Uterus (tissue), 3 donors: ENCODE measurements at regions not wholly inside any gene's neighbourhood (a gene's known extent, or its start where the extent isn't known, plus 50 kb on each side); places are given as distances from the start of the nearest gene placed in this dataset.

Experiments
- DNase-seq, 2 donors: peaks; one replicate each; pipeline ENCODE4 v3.0.0-alpha.2; 2019 to 2020
- H3K27ac ChIP-seq, 2 donors: fragments of 200-600 bp; sonication (generic); 1 replicate in 1 of 2; 2 replicates in 1 of 2; pipeline ENCODE4 v1.5.1; 2016 to 2018
- H3K27me3 ChIP-seq, 2 donors: fragments of 200-600 bp; sonication (generic); one replicate each; pipeline ENCODE4 v1.5.1; 2018 to 2019; ENCODE audit warnings: control low read depth in 1 of 2
- H3K36me3 ChIP-seq, 2 donors: fragments of 200-600 bp; sonication (generic); one replicate each; pipeline ENCODE4 v1.5.1; 2019; ENCODE audit warnings: control low read depth in 1 of 2
- H3K4me1 ChIP-seq, 2 donors: fragments of 200-600 bp; sonication (generic); one replicate each; pipeline ENCODE4 v1.5.1; 2018 to 2019; ENCODE audit warnings: control low read depth in 1 of 2
- H3K4me3 ChIP-seq, 2 donors: fragments of 200-600 bp; sonication (generic); 1 replicate in 1 of 2; 2 replicates in 1 of 2; pipeline ENCODE4 v1.5.1; 2018 to 2019; ENCODE audit warnings: mild to moderate bottlenecking in 1 of 2
- H3K9me3 ChIP-seq, 2 donors: fragments of 200-600 bp; sonication (generic); one replicate each; pipeline ENCODE4 v1.5.1; 2019; ENCODE audit warnings: control low read depth in 1 of 2
- CTCF ChIP-seq, 4 experiments: fragments of 200-600 bp in 2 of 4; fragments of 450-650 bp in 2 of 4; sonication (generic) in 2 of 4; IDR thresholded peaks; one replicate each; pipeline ENCODE4 v1.5.1; 2016 to 2019; ENCODE audit warnings: antibody characterized with exemption in 4 of 4, mild to moderate bottlenecking in 2 of 4, moderate library complexity in 1 of 4
- POLR2A ChIP-seq, 2 donors: fragments of 450-650 bp; IDR thresholded peaks; one replicate each; pipeline ENCODE4 v1.6.1; 2016; ENCODE audit warnings: antibody characterized with exemption in 2 of 2, mild to moderate bottlenecking in 1 of 2, moderate library complexity in 1 of 2
- intact Hi-C: fragments of 100-400 bp; cut with DNase I; formaldehyde crosslinking; loops from one replicate; pipeline ENCODE4 v1.15.1; 2023; ENCODE audit warnings: low total_unique reads
- donor health status: DM: yes; HTN: yes; CAD: no.

- Histone ChIP-seq H3K27me3 (peaks cover 0 to 4% of the 10 kb centered on the region in 2 donors), H3K4me3 (no peak overlapping the region), H3K9me3 (no peaks in the 10 kb centered on the region), H3K27ac (no peak overlapping the region), H3K36me3 (no peaks in the 10 kb centered on the region), H3K4me1 (no peaks in the 10 kb centered on the region)
- TF ChIP-seq CTCF (IDR thresholded peaks at IDR 0.05), result no peak
- TF ChIP-seq POLR2A (IDR thresholded peaks at IDR 0.05), result no peak
- no peak for DNase-seq
- intact Hi-C loops, result no loop called here
Measured at GRCh38 chr4:159480826-159481225, 377.9 kb downstream of the RAPGEF2 start.

GRCh38 chr4:159481936-159482335 is 379.1 kb downstream of the RAPGEF2 start:
- no peaks in the 10 kb centered on the region for H3K4me1 ChIP-seq
- no peak overlapping the region for H3K27ac ChIP-seq
- intact Hi-C loops, result no loop called here
- no peak for DNase-seq
- no peak overlapping the region for H3K4me3 ChIP-seq
- H3K27me3 ChIP-seq, result peaks cover 0 to 4% of the 10 kb centered on the region in 2 donors
- TF ChIP-seq CTCF (IDR thresholded peaks at IDR 0.05), result no peak
- no peaks in the 10 kb centered on the region for H3K36me3 ChIP-seq
- H3K9me3 ChIP-seq, result no peaks in the 10 kb centered on the region

- TF ChIP-seq POLR2A (IDR thresholded peaks at IDR 0.05), result no peak
- no peak for TF ChIP-seq CTCF (IDR thresholded peaks at IDR 0.05)
- Histone ChIP-seq H3K36me3 (no peaks in the 10 kb centered on the region), H3K9me3 (no peaks in the 10 kb centered on the region), H3K27me3 (peaks cover 0 to 4% of the 10 kb centered on the region in 2 donors), H3K4me1 (no peaks in the 10 kb centered on the region), H3K4me3 (no peak overlapping the region), H3K27ac (no peak overlapping the region)
- no peak for DNase-seq
- intact Hi-C loops, result no loop called here
Measured at GRCh38 chr4:159483110-159483781, 380.4 kb downstream of the RAPGEF2 start.

GRCh38 chr4:159483782-159484741 is 381.2 kb downstream of the RAPGEF2 start:
- no peaks in the 10 kb centered on the region for H3K9me3 ChIP-seq
- no peak overlapping the region for H3K27ac ChIP-seq
- H3K4me1 ChIP-seq, result no peaks in the 10 kb centered on the region
- intact Hi-C loops, result no loop called here
- TF ChIP-seq POLR2A (IDR thresholded peaks at IDR 0.05) (no peak), CTCF (IDR thresholded peaks at IDR 0.05) (no peak)
- DNase-seq, result no peak
- H3K4me3 ChIP-seq, result no peak overlapping the region
- peaks cover 0 to 4% of the 10 kb centered on the region in 2 donors for H3K27me3 ChIP-seq
- H3K36me3 ChIP-seq, result no peaks in the 10 kb centered on the region

GRCh38 chr4:159484864-159485263 is 382.0 kb downstream of the RAPGEF2 start:
- intact Hi-C loops, result no loop called here
- peaks cover 0 to 4% of the 10 kb centered on the region in 2 donors for H3K27me3 ChIP-seq
- H3K36me3 ChIP-seq, result no peaks in the 10 kb centered on the region

More at GRCh38 chr4:159484864-159485263, 382.0 kb downstream of the RAPGEF2 start:
- Histone ChIP-seq H3K4me3 (no peak overlapping the region), H3K9me3 (no peaks in the 10 kb centered on the region), H3K27ac (no peak overlapping the region), H3K4me1 (no peaks in the 10 kb centered on the region)
- DNase-seq, result no peak
- TF ChIP-seq CTCF (IDR thresholded peaks at IDR 0.05) (no peak), POLR2A (IDR thresholded peaks at IDR 0.05) (no peak)
